ENCODE measurements at regions not wholly inside any gene's neighbourhood (a gene's known extent, or its start where the extent isn't known, plus 50 kb on each side); places are given as distances from the start of the nearest gene placed in this dataset.

GRCh38 chr6:14258695-14259593, 141.4 kb downstream of the CD83 start:
- FAIRE-seq = no peak

GRCh38 chr6:14259594-14260152, 142.1 kb downstream of the CD83 start:
- FAIRE-seq = no peak

DNA sequence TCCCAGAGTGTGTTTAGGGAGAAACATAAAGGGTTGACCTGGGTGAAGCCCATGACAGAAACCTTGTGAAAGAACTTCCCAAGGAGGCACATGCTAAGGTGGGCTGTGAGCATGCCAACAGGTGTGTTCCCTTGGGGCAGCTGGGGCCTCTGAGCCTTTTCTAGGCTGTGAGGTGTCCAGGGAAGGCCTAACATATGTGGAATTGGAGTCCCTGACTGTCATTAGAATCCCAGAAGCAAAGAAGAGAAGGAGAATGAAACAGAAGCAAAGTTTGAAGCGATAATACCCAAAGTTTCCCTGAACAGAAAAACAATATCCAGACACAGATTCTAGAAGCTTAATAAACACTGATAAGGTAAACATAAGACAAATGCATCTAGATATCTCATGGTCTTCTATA, 143.3 kb downstream of the CD83 start:
- FAIRE-seq = no peak

DNA sequence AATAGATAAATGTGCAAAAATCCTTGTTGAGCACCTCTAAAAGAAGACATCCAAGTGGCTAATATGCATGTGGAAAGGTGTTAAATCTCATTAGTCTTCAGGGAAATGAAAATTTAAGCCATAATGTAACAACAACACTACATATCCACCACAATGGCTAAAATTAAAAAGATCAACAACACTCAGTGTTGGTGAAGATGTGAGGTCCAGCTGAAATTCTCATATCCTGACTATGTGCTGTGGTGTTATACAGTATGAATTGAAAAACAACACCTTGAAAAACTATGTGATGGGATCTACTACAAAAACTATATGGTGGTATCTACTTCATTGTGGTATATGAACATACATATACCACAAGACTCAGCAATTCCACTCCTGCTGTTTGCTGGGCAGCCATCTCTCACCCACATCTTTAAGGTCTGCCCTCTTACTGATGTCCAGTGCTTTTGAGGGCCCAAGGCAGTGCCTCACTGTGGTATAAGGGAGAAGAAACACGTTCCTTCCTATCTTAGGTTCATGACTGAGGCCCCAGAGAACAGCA, 146.4 kb downstream of the CD83 start:
- no peak for FAIRE-seq

- no peak for FAIRE-seq
Observed at GRCh38 chr6:14265049-14266021, 147.8 kb downstream of the CD83 start.

DNA sequence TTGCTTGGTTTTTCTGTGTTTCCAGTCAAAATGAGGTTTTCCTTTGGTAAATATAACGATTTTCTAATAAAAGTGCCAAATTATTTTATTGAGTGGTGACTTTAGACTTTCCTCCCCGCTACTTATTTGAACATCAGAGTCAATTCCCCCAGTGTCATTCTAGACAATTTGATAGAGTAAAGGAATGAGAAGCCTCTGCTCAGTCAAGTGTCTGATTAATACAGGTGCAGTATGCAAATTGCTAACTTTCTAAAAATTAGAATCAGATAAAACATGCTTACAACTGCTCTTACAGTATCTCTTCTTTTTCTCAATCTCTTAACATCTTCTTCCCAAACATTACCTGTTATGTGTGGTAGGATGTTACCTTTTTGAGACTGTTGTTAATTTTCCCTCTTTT, 148.7 kb downstream of the CD83 start:
- FAIRE-seq = no peak

DNA sequence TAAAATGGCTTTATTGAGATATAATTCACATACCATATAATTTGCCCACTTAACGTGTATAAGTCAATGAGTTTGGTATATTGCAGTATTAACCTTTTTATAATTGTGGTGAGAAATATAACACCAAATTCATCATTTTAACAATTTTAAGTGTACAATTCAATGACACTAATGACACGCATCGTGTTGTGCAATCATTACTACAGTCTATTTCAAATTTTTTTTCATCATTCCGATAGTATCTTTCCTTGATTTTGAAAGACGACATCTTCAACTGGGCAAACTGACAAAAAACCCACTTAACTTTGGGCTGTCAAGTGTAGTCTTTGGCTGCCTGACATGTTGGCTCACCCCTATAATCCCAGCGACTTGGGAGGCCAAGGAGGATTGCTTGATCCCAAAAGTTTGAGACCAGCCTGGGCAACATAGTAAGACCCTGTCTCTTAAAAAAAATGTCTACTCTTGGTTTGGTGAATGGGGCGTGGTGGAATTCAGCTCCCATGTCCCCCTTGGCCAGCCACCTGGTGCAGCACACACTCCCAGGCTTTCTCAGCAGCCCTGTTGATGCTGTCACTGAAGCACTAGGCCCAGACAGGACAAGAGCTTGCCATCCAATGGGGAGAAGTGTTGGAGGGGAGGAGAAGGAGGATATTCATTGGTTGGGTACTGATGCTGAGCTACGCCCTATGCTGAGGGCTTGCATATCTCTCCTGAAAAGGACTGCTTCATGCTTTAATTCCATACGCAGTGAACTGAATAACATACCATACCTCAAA, 150.5 kb downstream of the CD83 start:
- FAIRE-seq = no peak

GRCh38 chr6:14269436-14269835, 151.9 kb downstream of the CD83 start:
- FAIRE-seq = no peak

DNA sequence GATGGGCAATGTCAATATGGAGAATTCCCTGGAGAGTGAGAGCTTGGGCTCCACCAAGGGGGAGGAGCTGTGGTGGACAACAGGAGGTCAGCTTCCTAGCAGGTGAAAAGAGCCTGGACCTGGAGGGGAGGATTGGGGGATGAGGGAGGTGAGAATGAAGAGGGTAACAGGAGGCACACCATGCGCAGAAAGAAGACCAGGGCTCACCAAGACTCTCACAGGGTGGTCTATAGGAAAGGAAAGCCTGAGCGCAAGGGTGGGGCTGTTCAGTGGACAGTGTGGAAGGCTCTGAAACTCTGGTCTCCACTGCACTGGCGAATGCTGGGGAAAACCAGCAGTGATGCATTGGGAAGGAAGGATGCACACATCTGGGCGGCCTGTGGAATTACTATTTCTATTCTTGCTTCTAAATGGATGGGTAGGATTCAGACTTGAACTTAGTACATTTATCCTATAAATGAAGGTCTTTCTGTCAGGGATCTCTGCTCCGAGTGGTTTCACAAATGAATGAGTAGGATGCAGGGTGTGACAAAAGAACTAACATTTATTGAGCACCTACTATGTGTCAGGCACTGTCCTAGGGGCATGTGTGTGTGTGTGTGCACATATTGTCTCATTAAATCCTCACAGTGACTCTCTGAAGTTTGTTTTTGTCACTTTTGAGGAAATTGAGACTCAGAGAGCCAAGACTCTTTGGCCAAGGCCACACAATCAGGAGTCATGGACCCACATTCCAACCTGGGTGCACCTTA, 152.7 kb downstream of the CD83 start:
- FAIRE-seq = no peak

- FAIRE-seq = no peak
Observed at GRCh38 chr6:14270925-14271788, 153.6 kb downstream of the CD83 start.

GRCh38 chr6:14271789-14272736, 154.5 kb downstream of the CD83 start:
- FAIRE-seq = no peak

- no peak for FAIRE-seq
Observed at GRCh38 chr6:14272737-14273085, 155.1 kb downstream of the CD83 start.

DNA sequence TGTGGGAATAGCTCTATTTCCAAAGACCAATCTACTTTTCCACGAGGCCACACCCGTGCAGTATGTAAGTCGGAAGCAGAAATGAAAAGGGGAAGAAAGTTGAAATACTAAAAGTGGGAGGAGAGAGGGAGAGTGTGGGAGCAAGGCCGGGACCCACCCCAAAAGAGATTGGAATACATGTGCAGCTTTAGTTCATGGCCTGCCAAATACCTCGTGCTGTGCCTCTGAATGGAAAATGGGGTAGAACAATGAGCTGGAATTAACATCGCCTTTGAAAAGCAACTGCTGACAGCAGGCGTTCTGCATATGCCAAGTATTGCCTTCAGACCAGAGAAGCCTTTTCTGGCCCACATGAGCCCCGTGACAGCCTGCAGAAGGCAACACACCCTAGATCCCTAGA, 155.6 kb downstream of the CD83 start:
- FAIRE-seq = no peak

DNA sequence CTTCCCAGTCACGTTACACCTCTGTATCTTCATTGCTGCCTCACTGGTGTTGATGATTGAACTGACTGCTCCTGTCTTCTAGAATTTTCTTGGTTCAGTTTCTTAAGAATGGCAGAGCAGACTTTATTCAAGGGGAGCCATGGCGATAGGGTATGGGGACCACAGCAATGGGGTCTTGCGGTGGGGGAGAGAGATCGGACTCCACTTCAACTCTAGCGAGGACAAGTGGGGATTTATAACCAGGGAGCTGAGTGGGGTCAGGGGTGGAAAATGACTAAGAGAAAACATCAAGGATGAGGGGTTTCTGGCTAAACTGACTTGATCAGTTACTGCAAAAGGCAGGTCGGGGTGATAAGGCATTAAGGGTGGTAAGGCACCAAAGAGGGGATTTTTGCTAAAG, 156.4 kb downstream of the CD83 start:
- FAIRE-seq = no peak

DNA sequence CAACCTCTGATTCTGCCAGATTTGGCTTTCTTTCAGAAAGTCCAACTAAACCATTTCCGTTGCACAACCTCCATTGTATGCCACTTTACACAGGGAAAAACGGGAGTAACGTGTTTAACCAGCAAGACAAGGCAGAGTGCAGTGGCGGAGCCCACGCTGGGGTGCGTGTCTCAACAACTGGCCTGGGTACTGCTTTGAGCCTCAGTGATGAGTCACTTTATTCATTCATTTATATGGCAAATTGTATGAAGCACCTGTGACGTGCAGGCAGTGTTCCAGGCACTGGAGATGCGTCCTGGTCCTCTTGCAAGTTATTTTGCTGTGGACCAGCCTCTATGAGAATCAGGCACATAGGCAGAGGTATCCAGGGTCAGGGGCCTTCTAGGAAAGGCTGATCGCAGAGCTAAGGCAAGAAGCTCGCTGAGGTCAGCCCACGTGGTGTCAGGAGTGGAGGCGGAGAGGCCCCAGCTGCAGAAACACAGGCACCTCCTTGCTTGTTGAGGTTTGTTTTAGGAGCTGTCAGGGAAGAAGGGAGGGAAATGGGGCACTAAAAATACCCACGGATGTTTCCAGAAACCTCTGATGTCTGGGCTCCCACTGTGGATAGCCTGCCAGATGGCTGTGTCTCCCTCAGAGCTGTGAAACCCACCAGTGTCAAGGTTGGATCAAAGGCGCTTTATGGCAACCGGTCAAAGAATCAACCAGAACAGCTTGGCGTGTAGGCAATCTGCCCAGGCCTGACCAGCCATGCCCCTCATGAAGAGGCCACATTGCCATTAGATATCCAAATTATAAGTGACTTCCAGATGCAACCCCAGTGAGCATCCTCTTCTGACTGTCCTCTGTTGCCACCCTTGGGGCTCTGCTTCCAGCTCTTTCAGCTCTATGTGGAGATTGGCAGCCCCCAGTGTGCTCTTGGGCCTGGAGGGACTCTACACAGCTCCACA, 157.2 kb downstream of the CD83 start:
- no peak for FAIRE-seq

DNA sequence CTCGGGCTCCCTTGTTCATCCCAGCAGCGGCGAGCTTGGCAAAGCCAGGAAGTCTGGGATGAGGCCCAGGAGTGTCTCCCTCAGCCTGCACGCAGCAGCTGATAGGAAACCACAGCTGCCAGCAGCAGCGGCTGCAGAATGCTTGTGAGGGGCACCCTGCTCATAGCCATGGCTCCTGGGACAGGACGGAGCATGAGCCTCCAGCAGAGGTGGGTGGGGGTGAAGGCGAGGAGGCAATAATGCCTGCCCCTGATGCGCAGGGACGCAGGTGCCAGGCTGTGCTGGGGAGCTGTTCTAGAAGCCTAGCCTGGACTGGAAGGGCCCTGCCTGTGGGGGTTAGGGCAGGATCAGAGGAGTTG, 157.9 kb downstream of the CD83 start:
- FAIRE-seq = no peak

- FAIRE-seq = no peak
Observed at GRCh38 chr6:14276071-14276470, 158.5 kb downstream of the CD83 start.
